C4-2B (cell line): ENCODE measurements at regions not wholly inside any gene's neighbourhood (a gene's known extent, or its start where the extent isn't known, plus 50 kb on each side); places are given as distances from the start of the nearest gene placed in this dataset.

Experiments
- ZFX ChIP-seq: fragments of 450-650 bp; IDR thresholded peaks from 2 replicates; pipeline ENCODE4 v1.6.1; 2017
- TF ChIP-seq, protein P1 (sequence below): fragments of 450-650 bp; conservative IDR thresholded peaks from 2 replicates; pipeline ENCODE4 v1.5.1; 2017; ENCODE audit warnings: mild to moderate bottlenecking

DNA sequence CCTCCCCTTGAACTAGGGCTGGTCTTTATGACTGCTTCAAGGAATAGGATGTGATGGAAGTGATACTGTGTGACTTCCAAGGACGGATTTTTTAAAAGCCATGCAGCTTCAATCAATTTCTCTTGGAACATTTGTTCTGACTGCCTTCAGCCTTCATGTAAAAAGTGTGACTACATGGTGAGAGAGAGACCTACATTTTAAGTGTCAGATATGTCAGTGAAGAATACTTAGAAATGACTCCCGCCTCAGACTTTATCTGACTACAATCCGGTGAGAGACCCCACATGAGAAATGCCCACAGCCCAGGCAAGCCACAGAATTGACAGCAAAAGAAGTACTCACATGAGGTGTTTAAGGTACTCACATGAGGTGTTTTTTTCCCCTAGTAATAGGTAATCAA is 295.3 kb downstream of the KCNC2 start:
- TF ChIP-seq, protein P1, sequence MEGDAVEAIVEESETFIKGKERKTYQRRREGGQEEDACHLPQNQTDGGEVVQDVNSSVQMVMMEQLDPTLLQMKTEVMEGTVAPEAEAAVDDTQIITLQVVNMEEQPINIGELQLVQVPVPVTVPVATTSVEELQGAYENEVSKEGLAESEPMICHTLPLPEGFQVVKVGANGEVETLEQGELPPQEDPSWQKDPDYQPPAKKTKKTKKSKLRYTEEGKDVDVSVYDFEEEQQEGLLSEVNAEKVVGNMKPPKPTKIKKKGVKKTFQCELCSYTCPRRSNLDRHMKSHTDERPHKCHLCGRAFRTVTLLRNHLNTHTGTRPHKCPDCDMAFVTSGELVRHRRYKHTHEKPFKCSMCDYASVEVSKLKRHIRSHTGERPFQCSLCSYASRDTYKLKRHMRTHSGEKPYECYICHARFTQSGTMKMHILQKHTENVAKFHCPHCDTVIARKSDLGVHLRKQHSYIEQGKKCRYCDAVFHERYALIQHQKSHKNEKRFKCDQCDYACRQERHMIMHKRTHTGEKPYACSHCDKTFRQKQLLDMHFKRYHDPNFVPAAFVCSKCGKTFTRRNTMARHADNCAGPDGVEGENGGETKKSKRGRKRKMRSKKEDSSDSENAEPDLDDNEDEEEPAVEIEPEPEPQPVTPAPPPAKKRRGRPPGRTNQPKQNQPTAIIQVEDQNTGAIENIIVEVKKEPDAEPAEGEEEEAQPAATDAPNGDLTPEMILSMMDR, result no peak
- TF ChIP-seq ZFX, result no peak
